ENCODE measurements at regions not wholly inside any gene's neighbourhood (a gene's known extent, or its start where the extent isn't known, plus 50 kb on each side); places are given as distances from the start of the nearest gene placed in this dataset.

- no peaks in the 10 kb centered on the region for H3K36me3 ChIP-seq (ENCODE audit: low read length)
- no peaks in the 10 kb centered on the region for H3K9me3 ChIP-seq (ENCODE audit: insufficient read depth, low read length)
- H3K9me2 ChIP-seq (replicated peaks; ENCODE audit: insufficient read depth, low read length), result no peaks in the 10 kb centered on the region
- no peaks in the 10 kb centered on the region for H4K20me1 ChIP-seq (ENCODE audit: low read depth, low read length)
- H3K4me3 ChIP-seq (ENCODE audit: insufficient read depth, low read length, poor library complexity, severe bottlenecking), result no peak overlapping the region
- no peak for TF ChIP-seq EZH2phosphoT487 (conservative IDR thresholded peaks at IDR 0.05; ENCODE audit: low read length)
- no peak for TF ChIP-seq CTCF (IDR thresholded peaks at IDR 0.05; ENCODE audit: insufficient read depth, low read length, poor library complexity, severe bottlenecking)
- no peak overlapping the region for H3K9ac ChIP-seq (ENCODE audit: low read length)
- no peak overlapping the region for H3K27ac ChIP-seq (ENCODE audit: low read depth, low read length)
- no peak overlapping the region for H3K4me2 ChIP-seq (ENCODE audit: low read depth, low read length, poor library complexity, severe bottlenecking)
- H3K27me3 ChIP-seq (ENCODE audit: low read length), result no peaks in the 10 kb centered on the region
- H2AFZ ChIP-seq (ENCODE audit: low read depth, low read length, severe bottlenecking), result no peak overlapping the region
- H3F3A ChIP-seq (ENCODE audit: insufficient read depth), result no peaks in the 10 kb centered on the region
- H3K79me2 ChIP-seq (ENCODE audit: insufficient read depth, low read length), result no peaks in the 10 kb centered on the region
Measured at GRCh38 chr4:20617678-20618396, 82.4 kb upstream of the PACRGL start.

- no peak overlapping the region for H3K27ac ChIP-seq (ENCODE audit: low read depth, low read length)
- H3K36me3 ChIP-seq (ENCODE audit: low read length), result no peaks in the 10 kb centered on the region
- no peak overlapping the region for H3K4me3 ChIP-seq (ENCODE audit: insufficient read depth, low read length, poor library complexity, severe bottlenecking)
- H3K9ac ChIP-seq (ENCODE audit: low read length), result no peak overlapping the region
- no peaks in the 10 kb centered on the region for H3F3A ChIP-seq (ENCODE audit: insufficient read depth)
- no peaks in the 10 kb centered on the region for H4K20me1 ChIP-seq (ENCODE audit: low read depth, low read length)
- H3K9me2 ChIP-seq (replicated peaks; ENCODE audit: insufficient read depth, low read length), result no peaks in the 10 kb centered on the region
- H2AFZ ChIP-seq (ENCODE audit: low read depth, low read length, severe bottlenecking), result no peak overlapping the region
- H3K4me2 ChIP-seq (ENCODE audit: low read depth, low read length, poor library complexity, severe bottlenecking), result no peak overlapping the region
- H3K27me3 ChIP-seq (ENCODE audit: low read length), result no peaks in the 10 kb centered on the region
- H3K9me3 ChIP-seq (ENCODE audit: insufficient read depth, low read length), result no peaks in the 10 kb centered on the region
- no peak for TF ChIP-seq CTCF (IDR thresholded peaks at IDR 0.05; ENCODE audit: insufficient read depth, low read length, poor library complexity, severe bottlenecking)
- no peak for TF ChIP-seq EZH2phosphoT487 (conservative IDR thresholded peaks at IDR 0.05; ENCODE audit: low read length)
- no peaks in the 10 kb centered on the region for H3K79me2 ChIP-seq (ENCODE audit: insufficient read depth, low read length)
Measured at GRCh38 chr4:20618731-20619130, 81.5 kb upstream of the PACRGL start.

- Histone ChIP-seq H3K9me2 (replicated peaks; ENCODE audit: insufficient read depth, low read length) (no peaks in the 10 kb centered on the region), H3K4me3 (ENCODE audit: insufficient read depth, low read length, poor library complexity, severe bottlenecking) (no peak overlapping the region), H3K36me3 (ENCODE audit: low read length) (no peaks in the 10 kb centered on the region), H4K20me1 (ENCODE audit: low read depth, low read length) (no peaks in the 10 kb centered on the region), H3K9ac (ENCODE audit: low read length) (no peak overlapping the region), H2AFZ (ENCODE audit: low read depth, low read length, severe bottlenecking) (no peak overlapping the region), H3F3A (ENCODE audit: insufficient read depth) (no peaks in the 10 kb centered on the region), H3K79me2 (ENCODE audit: insufficient read depth, low read length) (no peaks in the 10 kb centered on the region), H3K4me2 (ENCODE audit: low read depth, low read length, poor library complexity, severe bottlenecking) (no peak overlapping the region), H3K9me3 (ENCODE audit: insufficient read depth, low read length) (no peaks in the 10 kb centered on the region), H3K27ac (ENCODE audit: low read depth, low read length) (no peak overlapping the region), H3K27me3 (ENCODE audit: low read length) (no peaks in the 10 kb centered on the region)
- no peak for TF ChIP-seq CTCF (IDR thresholded peaks at IDR 0.05; ENCODE audit: insufficient read depth, low read length, poor library complexity, severe bottlenecking)
- no peak for TF ChIP-seq EZH2phosphoT487 (conservative IDR thresholded peaks at IDR 0.05; ENCODE audit: low read length)
Measured at GRCh38 chr4:20621476-20621875, 78.8 kb upstream of the PACRGL start.
